ENCODE measurements at regions not wholly inside any gene's neighbourhood (a gene's known extent, or its start where the extent isn't known, plus 50 kb on each side); places are given as distances from the start of the nearest gene placed in this dataset.

- no peak for TF ChIP-seq POLR2AphosphoS5 (IDR thresholded peaks at IDR 0.05; ENCODE audit: insufficient read depth in 1 of 2, low read depth in 1 of 2)
- no peak for TF ChIP-seq CTCF (IDR thresholded peaks at IDR 0.05)
Observed at GRCh38 chr15:100783291-100783690, 96.3 kb upstream of the ALDH1A3 start.

Measured in vagina (tissue), 2 donors.